Ishikawa (cell line): ENCODE measurements at regions not wholly inside any gene's neighbourhood (a gene's known extent, or its start where the extent isn't known, plus 50 kb on each side); places are given as distances from the start of the nearest gene placed in this dataset.

Experiments
- CEBPB ChIP-seq: IDR thresholded peaks from 2 replicates; pipeline ENCODE4 v1.6.1; 2012
- CREB1 ChIP-seq: IDR thresholded peaks from 2 replicates; pipeline ENCODE4 v1.6.1; 2012; ENCODE audit warnings: low read depth
- EGR1 ChIP-seq: IDR thresholded peaks from 2 replicates; pipeline ENCODE4 v1.6.1; 2012
- EP300 ChIP-seq: IDR thresholded peaks from 2 replicates; pipeline ENCODE4 v1.6.1; 2012; ENCODE audit warnings: borderline replicate concordance
- FOXM1 ChIP-seq: IDR thresholded peaks from 2 replicates; pipeline ENCODE4 v1.6.1; 2012; ENCODE audit warnings: low read depth, borderline replicate concordance
- MAX ChIP-seq: IDR thresholded peaks from 2 replicates; pipeline ENCODE4 v1.6.1; 2012
- NFIC ChIP-seq: IDR thresholded peaks from 2 replicates; pipeline ENCODE4 v1.6.1; 2012
- RAD21 ChIP-seq: IDR thresholded peaks from 2 replicates; pipeline ENCODE4 v1.6.1; 2012; ENCODE audit warnings: low read depth
- REST ChIP-seq: IDR thresholded peaks from 2 replicates; pipeline ENCODE4 v1.6.1; 2012; ENCODE audit warnings: low read depth, mild to moderate bottlenecking
- TAF1 ChIP-seq: IDR thresholded peaks from 2 replicates; pipeline ENCODE4 v1.6.1; 2012; ENCODE audit warnings: low read depth, mild to moderate bottlenecking
- TCF12 ChIP-seq: IDR thresholded peaks from 2 replicates; pipeline ENCODE4 v1.6.1; 2012; ENCODE audit warnings: low read depth
- TEAD4 ChIP-seq: IDR thresholded peaks from 2 replicates; pipeline ENCODE4 v1.6.1; 2012
- USF1 ChIP-seq: IDR thresholded peaks from 2 replicates; pipeline ENCODE4 v1.6.1; 2012
- YY1 ChIP-seq: IDR thresholded peaks from 2 replicates; pipeline ENCODE4 v1.6.1; 2012; ENCODE audit warnings: low read depth
- ZBTB7A ChIP-seq: IDR thresholded peaks from 2 replicates; pipeline ENCODE4 v1.6.1; 2012; ENCODE audit warnings: low read depth

GRCh38 chrX:124594017-124594651 is 247.8 kb downstream of the SH2D1A start:
- TF ChIP-seq MAX (no peak), YY1 (no peak), TCF12 (no peak), EGR1 (no peak), CREB1 (no peak), USF1 (no peak), TAF1 (no peak)

- TF ChIP-seq TCF12 (no peak), MAX (no peak), CREB1 (no peak), REST (no peak), RAD21 (no peak), TEAD4 (no peak), CEBPB (no peak), EGR1 (no peak), EP300 (no peak)
These were observed 259.1 kb downstream of the SH2D1A start for GRCh38 chrX:124605511-124605910.

- no peak for TF ChIP-seq REST
- TF ChIP-seq EGR1 = no peak
- no peak for TF ChIP-seq YY1
- no peak for TF ChIP-seq CREB1
- no peak for TF ChIP-seq EP300
These were observed 260.4 kb downstream of the SH2D1A start for GRCh38 chrX:124606724-124607123.

DNA sequence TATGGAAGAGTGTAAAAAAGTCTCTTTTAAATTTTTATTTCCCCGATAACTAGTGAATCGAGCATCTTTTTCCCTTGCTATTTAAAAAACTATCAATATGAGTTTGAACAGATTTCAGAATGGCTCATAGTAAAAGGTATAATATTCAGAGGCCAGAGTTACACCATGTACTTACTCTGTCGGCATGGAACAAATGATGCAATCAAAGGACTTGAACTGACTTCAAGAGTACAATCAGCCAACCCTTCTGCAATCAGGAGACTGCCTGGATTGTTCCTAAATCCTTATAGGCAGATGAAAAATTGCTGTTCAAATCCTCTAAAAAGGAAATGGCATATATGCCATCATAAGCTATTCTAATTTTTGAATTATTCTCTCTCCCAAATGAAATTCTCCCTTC is 273.3 kb downstream of the SH2D1A start:
- no peak for TF ChIP-seq TCF12
- no peak for TF ChIP-seq CEBPB
- TF ChIP-seq YY1 = no peak
- no peak for TF ChIP-seq FOXM1
- TF ChIP-seq MAX = no peak
- TF ChIP-seq TAF1 = no peak
- TF ChIP-seq EP300 = no peak
- TF ChIP-seq NFIC = no peak
- no peak for TF ChIP-seq TEAD4
- no peak for TF ChIP-seq EGR1
- TF ChIP-seq RAD21 = no peak
- no peak for TF ChIP-seq ZBTB7A
- TF ChIP-seq USF1 = no peak
- no peak for TF ChIP-seq REST
- TF ChIP-seq CREB1 = no peak

DNA sequence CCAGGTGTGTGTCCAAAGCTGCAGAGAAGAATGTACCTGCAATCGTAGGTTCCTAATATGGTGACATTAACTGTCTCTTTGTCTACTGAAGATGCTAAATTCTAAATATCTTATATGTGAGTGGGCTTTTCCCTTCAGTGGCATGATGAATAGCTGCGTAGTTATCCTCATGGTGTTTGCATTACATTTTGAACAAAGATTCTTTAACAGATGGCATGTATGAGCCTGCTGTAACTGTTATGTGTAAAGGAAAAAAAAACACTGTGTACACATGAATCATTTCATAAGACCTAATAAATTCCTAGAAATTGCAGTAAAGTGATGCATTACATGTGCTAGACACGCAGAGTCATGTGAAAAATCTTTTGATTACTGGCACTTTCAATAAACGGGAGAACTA is 288.0 kb downstream of the SH2D1A start:
- TF ChIP-seq TAF1 (no peak), YY1 (no peak), EGR1 (no peak), NFIC (no peak), MAX (no peak), TCF12 (no peak), TEAD4 (no peak), ZBTB7A (no peak), EP300 (no peak), CREB1 (no peak), USF1 (no peak), FOXM1 (no peak), REST (no peak), RAD21 (no peak), CEBPB (no peak)
